GM21717 (cell line): ENCODE measurements at regions not wholly inside any gene's neighbourhood (a gene's known extent, or its start where the extent isn't known, plus 50 kb on each side); places are given as distances from the start of the nearest gene placed in this dataset.
A peak's percentile ranks its signal among the peaks of the same experiment; 100 is the strongest.
"Not testable (repeated sequence)": the region's sequence is repeated elsewhere in the genome, so short reads cannot be mapped to it uniquely, and the experiment has no call there.

Source experiments
- ATAC-seq: cut with Tn5 transposase; IDR thresholded peaks from one replicate; pipeline ENCODE4 v1.9.1; 2021; ENCODE audit warnings: mild to moderate bottlenecking, moderate library complexity; ENCODE audit not compliant: unreplicated experiment

- ATAC-seq = not testable (repeated sequence)
Measured at GRCh38 chr5:168103018-168103417, 188.4 kb upstream of the WWC1 start.

GRCh38 chr5:168104350-168104749, 187.1 kb upstream of the WWC1 start:
- ATAC-seq = no peak

GRCh38 chr5:168104811-168105481, 186.5 kb upstream of the WWC1 start:
- ATAC-seq = no peak

GRCh38 chr5:168106008-168106761, 185.3 kb upstream of the WWC1 start:
- no peak for ATAC-seq

- ATAC-seq = no peak
Measured at GRCh38 chr5:168109441-168109840, 182.0 kb upstream of the WWC1 start.

GRCh38 chr5:168110384-168110783, 181.1 kb upstream of the WWC1 start:
- ATAC-seq = no peak

- no peak for ATAC-seq
Measured at GRCh38 chr5:168110870-168111832, 180.3 kb upstream of the WWC1 start.

- peak; percentile 83 for ATAC-seq
Measured at GRCh38 chr5:168114444-168115017, 176.9 kb upstream of the WWC1 start.

GRCh38 chr5:168117469-168117868, 174.0 kb upstream of the WWC1 start:
- ATAC-seq = no peak

- no peak for ATAC-seq
Measured at GRCh38 chr5:168118042-168118668, 173.3 kb upstream of the WWC1 start.

- ATAC-seq = no peak
Measured at GRCh38 chr5:168120401-168121137, 170.9 kb upstream of the WWC1 start.

GRCh38 chr5:168121138-168121494, 170.3 kb upstream of the WWC1 start:
- no peak for ATAC-seq

GRCh38 chr5:168123631-168124528, 167.6 kb upstream of the WWC1 start:
- peak; percentile 94 for ATAC-seq

GRCh38 chr5:168125445-168126199, 165.8 kb upstream of the WWC1 start:
- no peak for ATAC-seq

GRCh38 chr5:168126606-168127005, 164.8 kb upstream of the WWC1 start:
- ATAC-seq = no peak

- no peak for ATAC-seq
Measured at GRCh38 chr5:168128111-168128510, 163.3 kb upstream of the WWC1 start.

- no peak for ATAC-seq
Measured at GRCh38 chr5:168128557-168128956, 162.9 kb upstream of the WWC1 start.

- ATAC-seq = no peak
Measured at GRCh38 chr5:168131519-168131918, 159.9 kb upstream of the WWC1 start.
